ENCODE measurements at regions not wholly inside any gene's neighbourhood (a gene's known extent, or its start where the extent isn't known, plus 50 kb on each side); places are given as distances from the start of the nearest gene placed in this dataset.

- Histone ChIP-seq H3K36me3 (ENCODE audit: insufficient read depth, low read length) (no peaks in the 10 kb centered on the region), H3K4me1 (ENCODE audit: insufficient read depth, low read length) (no peaks in the 10 kb centered on the region), H2AFZ (ENCODE audit: low read length) (no peak overlapping the region), H3K9me3 (ENCODE audit: low read depth, low read length) (no peaks in the 10 kb centered on the region), H3K4me2 (ENCODE audit: insufficient read depth, low read length) (no peak overlapping the region), H3K27ac (ENCODE audit: low read depth, low read length) (no peak overlapping the region), H3K27me3 (ENCODE audit: insufficient read depth, low read length) (no peaks in the 10 kb centered on the region), H3K79me2 (ENCODE audit: insufficient read depth, low read length) (no peaks in the 10 kb centered on the region), H3K4me3 (ENCODE audit: insufficient read depth, low read length) (no peak overlapping the region), H4K20me1 (ENCODE audit: insufficient read depth, low read length) (no peaks in the 10 kb centered on the region)
- TF ChIP-seq, protein P1, sequence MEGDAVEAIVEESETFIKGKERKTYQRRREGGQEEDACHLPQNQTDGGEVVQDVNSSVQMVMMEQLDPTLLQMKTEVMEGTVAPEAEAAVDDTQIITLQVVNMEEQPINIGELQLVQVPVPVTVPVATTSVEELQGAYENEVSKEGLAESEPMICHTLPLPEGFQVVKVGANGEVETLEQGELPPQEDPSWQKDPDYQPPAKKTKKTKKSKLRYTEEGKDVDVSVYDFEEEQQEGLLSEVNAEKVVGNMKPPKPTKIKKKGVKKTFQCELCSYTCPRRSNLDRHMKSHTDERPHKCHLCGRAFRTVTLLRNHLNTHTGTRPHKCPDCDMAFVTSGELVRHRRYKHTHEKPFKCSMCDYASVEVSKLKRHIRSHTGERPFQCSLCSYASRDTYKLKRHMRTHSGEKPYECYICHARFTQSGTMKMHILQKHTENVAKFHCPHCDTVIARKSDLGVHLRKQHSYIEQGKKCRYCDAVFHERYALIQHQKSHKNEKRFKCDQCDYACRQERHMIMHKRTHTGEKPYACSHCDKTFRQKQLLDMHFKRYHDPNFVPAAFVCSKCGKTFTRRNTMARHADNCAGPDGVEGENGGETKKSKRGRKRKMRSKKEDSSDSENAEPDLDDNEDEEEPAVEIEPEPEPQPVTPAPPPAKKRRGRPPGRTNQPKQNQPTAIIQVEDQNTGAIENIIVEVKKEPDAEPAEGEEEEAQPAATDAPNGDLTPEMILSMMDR (IDR thresholded peaks at IDR 0.05; ENCODE audit: extremely low read depth, low read depth, low read length): no peak
- no peak for DNase-seq (ENCODE audit: insufficient read length, low spot score, missing footprints)
Measured at GRCh38 chr3:162558016-162558415, 1061.4 kb downstream of the OTOL1 start.

GRCh38 chr3:162568706-162569105, 1072.1 kb downstream of the OTOL1 start:
- TF ChIP-seq, protein P1 (IDR thresholded peaks at IDR 0.05; ENCODE audit: extremely low read depth, low read depth, low read length): no peak
- H3K79me2 ChIP-seq (ENCODE audit: insufficient read depth, low read length): no peaks in the 10 kb centered on the region
- no peak overlapping the region for H3K27ac ChIP-seq (ENCODE audit: low read depth, low read length)
- H3K4me1 ChIP-seq (ENCODE audit: insufficient read depth, low read length): no peaks in the 10 kb centered on the region
- H3K27me3 ChIP-seq (ENCODE audit: insufficient read depth, low read length): no peaks in the 10 kb centered on the region
- H4K20me1 ChIP-seq (ENCODE audit: insufficient read depth, low read length): no peaks in the 10 kb centered on the region
- no peak overlapping the region for H3K4me2 ChIP-seq (ENCODE audit: insufficient read depth, low read length)
- no peaks in the 10 kb centered on the region for H3K9me3 ChIP-seq (ENCODE audit: low read depth, low read length)
- no peak overlapping the region for H3K4me3 ChIP-seq (ENCODE audit: insufficient read depth, low read length)
- no peak for DNase-seq (ENCODE audit: insufficient read length, low spot score, missing footprints)
- H2AFZ ChIP-seq (ENCODE audit: low read length): no peak overlapping the region
- H3K36me3 ChIP-seq (ENCODE audit: insufficient read depth, low read length): no peaks in the 10 kb centered on the region

GRCh38 chr3:162569314-162569713, 1072.7 kb downstream of the OTOL1 start:
- no peak overlapping the region for H3K4me2 ChIP-seq (ENCODE audit: insufficient read depth, low read length)
- H3K79me2 ChIP-seq (ENCODE audit: insufficient read depth, low read length): no peaks in the 10 kb centered on the region
- no peaks in the 10 kb centered on the region for H3K4me1 ChIP-seq (ENCODE audit: insufficient read depth, low read length)
- no peak for DNase-seq (ENCODE audit: insufficient read length, low spot score, missing footprints)
- H3K36me3 ChIP-seq (ENCODE audit: insufficient read depth, low read length): no peaks in the 10 kb centered on the region
- H2AFZ ChIP-seq (ENCODE audit: low read length): no peak overlapping the region
- TF ChIP-seq, protein P1 (IDR thresholded peaks at IDR 0.05; ENCODE audit: extremely low read depth, low read depth, low read length): no peak
- no peak overlapping the region for H3K27ac ChIP-seq (ENCODE audit: low read depth, low read length)
- H3K4me3 ChIP-seq (ENCODE audit: insufficient read depth, low read length): no peak overlapping the region
- H3K9me3 ChIP-seq (ENCODE audit: low read depth, low read length): no peaks in the 10 kb centered on the region
- no peaks in the 10 kb centered on the region for H4K20me1 ChIP-seq (ENCODE audit: insufficient read depth, low read length)
- no peaks in the 10 kb centered on the region for H3K27me3 ChIP-seq (ENCODE audit: insufficient read depth, low read length)

GRCh38 chr3:162584986-162585385, 1088.4 kb downstream of the OTOL1 start:
- Histone ChIP-seq H3K27ac (ENCODE audit: low read depth, low read length) (no peak overlapping the region), H3K4me2 (ENCODE audit: insufficient read depth, low read length) (no peak overlapping the region), H3K36me3 (ENCODE audit: insufficient read depth, low read length) (no peaks in the 10 kb centered on the region), H3K9me3 (ENCODE audit: low read depth, low read length) (no peaks in the 10 kb centered on the region), H3K4me1 (ENCODE audit: insufficient read depth, low read length) (no peaks in the 10 kb centered on the region), H4K20me1 (ENCODE audit: insufficient read depth, low read length) (no peaks in the 10 kb centered on the region), H2AFZ (ENCODE audit: low read length) (no peak overlapping the region), H3K79me2 (ENCODE audit: insufficient read depth, low read length) (no peaks in the 10 kb centered on the region), H3K27me3 (ENCODE audit: insufficient read depth, low read length) (no peaks in the 10 kb centered on the region), H3K4me3 (ENCODE audit: insufficient read depth, low read length) (no peak overlapping the region)
- TF ChIP-seq, protein P1 (IDR thresholded peaks at IDR 0.05; ENCODE audit: extremely low read depth, low read depth, low read length): no peak
- DNase-seq (ENCODE audit: insufficient read length, low spot score, missing footprints): no peak

All from osteoblast (primary cell).